ENCODE measurements at regions not wholly inside any gene's neighbourhood (a gene's known extent, or its start where the extent isn't known, plus 50 kb on each side); places are given as distances from the start of the nearest gene placed in this dataset.

DNA sequence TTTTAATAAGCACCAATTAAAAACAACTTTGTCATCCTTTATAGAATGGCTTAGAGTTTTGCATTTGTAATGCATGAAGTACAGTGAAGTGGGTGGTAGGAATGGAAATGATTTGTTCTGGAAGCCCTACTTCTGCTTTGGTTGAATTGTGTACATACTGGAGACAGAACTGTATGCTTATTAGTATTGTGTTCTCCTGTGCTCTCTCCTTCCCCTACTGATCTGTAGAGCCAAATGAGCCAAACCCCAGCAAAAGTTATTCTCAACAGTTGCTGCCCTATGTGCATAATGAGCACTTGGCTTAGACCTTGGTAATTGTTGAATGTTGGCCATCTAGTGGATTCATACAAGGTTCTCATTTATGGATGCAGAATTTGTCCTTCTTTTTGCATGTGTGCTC, 916.1 kb downstream of the GALC start:
- DNase-seq (ENCODE audit: low read depth), result no peak
- TF ChIP-seq, protein P1, sequence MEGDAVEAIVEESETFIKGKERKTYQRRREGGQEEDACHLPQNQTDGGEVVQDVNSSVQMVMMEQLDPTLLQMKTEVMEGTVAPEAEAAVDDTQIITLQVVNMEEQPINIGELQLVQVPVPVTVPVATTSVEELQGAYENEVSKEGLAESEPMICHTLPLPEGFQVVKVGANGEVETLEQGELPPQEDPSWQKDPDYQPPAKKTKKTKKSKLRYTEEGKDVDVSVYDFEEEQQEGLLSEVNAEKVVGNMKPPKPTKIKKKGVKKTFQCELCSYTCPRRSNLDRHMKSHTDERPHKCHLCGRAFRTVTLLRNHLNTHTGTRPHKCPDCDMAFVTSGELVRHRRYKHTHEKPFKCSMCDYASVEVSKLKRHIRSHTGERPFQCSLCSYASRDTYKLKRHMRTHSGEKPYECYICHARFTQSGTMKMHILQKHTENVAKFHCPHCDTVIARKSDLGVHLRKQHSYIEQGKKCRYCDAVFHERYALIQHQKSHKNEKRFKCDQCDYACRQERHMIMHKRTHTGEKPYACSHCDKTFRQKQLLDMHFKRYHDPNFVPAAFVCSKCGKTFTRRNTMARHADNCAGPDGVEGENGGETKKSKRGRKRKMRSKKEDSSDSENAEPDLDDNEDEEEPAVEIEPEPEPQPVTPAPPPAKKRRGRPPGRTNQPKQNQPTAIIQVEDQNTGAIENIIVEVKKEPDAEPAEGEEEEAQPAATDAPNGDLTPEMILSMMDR (IDR thresholded peaks at IDR 0.05; ENCODE audit: control insufficient read depth, extremely low read depth, insufficient read depth), result no peak
- H3K4me3 ChIP-seq (ENCODE audit: low read depth, low read length), result no peak overlapping the region

DNA sequence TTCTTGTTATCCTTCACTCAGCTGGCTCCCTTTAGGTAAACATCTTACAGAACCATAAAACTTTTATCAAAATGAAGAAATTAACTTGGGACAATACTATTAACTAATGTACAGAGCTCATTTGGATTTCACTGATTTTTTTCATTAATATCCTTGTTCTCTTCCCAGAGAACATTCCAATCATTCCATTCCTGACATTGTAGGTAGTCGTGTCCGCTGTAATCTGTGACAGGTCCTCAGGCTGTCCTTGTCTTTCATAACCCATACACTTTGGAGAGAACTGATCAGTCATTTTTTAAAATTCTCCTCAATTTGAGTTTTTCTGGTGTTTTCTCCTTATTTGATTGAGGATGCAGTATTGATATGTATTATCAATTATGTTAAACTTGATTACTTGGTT, 916.8 kb downstream of the GALC start:
- no peak overlapping the region for H3K4me3 ChIP-seq (ENCODE audit: low read depth, low read length)
- no peak for DNase-seq (ENCODE audit: low read depth)
- TF ChIP-seq, protein P1 (IDR thresholded peaks at IDR 0.05; ENCODE audit: control insufficient read depth, extremely low read depth, insufficient read depth), result no peak

DNA sequence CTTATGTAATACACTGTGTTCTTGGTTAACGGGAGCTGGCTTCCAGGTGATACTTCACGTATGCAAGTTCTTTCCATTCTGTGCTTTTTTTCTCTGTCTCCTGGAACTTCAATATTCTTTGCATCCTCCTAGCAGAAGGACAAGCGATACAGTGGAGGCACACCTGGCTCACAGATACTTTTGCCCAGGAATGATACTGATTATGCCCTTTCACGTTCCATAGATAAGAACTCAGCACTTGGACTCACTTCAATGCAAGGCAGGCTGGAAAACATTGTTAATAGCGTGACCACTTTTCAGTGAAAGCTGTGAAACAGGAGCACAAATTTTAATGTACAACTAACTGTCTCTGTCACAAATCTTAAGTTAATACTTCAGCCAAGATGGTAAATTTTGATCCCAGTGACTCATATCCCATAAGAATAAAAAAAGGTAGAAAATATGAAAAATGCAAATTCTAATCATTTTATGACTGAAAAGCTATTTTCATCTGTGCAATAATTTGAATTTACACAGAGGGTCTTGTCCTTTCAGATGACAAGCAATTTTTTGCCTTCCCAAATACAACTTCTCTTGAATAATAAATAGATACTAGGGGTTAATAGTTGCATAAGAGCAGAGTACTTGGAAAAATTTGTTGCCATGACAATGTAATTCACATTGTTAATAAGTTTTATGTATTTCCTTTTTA, 919.0 kb downstream of the GALC start:
- H3K4me3 ChIP-seq (ENCODE audit: low read depth, low read length), result no peak overlapping the region
- TF ChIP-seq, protein P1 (IDR thresholded peaks at IDR 0.05; ENCODE audit: control insufficient read depth, extremely low read depth, insufficient read depth), result no peak
- DNase-seq (ENCODE audit: low read depth), result no peak

DNA sequence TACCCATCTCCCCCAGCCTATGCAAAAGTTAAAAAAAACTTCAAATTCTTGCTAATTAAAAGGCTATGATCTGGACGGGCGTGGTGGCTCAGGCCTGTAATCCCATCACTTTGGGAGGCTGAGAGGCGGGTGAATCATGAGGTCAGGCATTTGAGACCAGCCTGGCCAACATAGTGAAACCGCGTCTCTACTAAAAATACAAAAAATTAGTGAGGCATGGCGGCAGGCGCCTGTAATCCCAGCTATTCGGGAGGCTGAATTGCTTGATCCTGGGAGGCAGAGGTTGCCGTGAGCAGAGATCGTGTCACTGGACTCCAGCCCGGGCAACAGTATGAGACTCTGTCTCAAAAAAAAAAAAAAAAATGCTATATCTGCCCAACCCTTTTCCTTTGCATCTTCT, 925.4 kb downstream of the GALC start:
- H3K4me3 ChIP-seq (ENCODE audit: low read depth, low read length), result no peak overlapping the region
- DNase-seq (ENCODE audit: low read depth), result no peak
- TF ChIP-seq, protein P1 (IDR thresholded peaks at IDR 0.05; ENCODE audit: control insufficient read depth, extremely low read depth, insufficient read depth), result no peak

DNA sequence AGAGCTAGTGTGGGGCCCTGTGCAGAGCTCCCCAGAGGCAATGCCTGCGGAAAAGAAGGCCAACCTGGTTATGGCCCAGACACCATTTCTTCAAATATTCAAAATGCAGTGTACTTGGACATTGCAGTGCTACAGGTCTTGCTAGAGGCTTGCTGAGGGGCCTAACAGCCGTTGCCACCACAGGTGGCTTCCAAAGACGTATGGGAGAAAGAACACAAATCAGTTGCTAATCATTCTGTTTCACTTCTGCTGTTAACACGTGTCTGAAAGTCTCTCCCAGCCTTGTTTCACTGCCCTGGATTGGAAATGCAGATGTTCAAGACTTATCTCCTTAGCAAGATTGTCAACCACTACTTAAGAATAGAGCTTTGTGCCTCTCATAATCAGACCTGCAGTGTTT, 925.9 kb downstream of the GALC start:
- DNase-seq (ENCODE audit: low read depth), result no peak
- TF ChIP-seq, protein P1 (IDR thresholded peaks at IDR 0.05; ENCODE audit: control insufficient read depth, extremely low read depth, insufficient read depth), result no peak
- H3K4me3 ChIP-seq (ENCODE audit: low read depth, low read length), result no peak overlapping the region

DNA sequence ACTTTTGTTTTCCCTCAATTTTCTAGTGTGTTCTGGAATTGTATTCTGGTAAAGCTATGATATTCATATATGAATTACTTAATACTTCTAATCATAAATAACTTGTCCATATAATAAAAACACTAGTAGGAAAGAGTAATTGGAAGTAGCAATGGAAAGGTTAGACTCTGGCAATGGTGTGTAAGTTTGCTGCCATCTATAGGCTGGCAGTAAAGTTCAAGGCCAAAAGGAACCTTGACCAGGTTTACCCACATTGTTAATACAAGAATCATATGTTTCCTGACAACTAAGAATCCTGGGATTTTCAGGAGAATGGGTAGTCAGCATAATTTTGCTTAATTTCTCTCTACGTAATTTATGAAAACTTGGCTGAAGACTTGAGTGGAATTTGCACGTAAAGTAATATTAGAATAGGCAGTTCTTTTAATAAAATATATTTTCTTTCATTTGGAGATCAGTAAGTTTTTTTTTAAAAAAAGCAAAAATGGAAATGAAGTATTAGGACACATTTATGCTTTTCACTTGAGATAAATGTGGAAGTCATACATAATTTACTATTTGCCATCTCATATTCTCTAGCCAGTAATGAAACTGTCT, 926.7 kb downstream of the GALC start:
- DNase-seq (ENCODE audit: low read depth), result no peak
- H3K4me3 ChIP-seq (ENCODE audit: low read depth, low read length), result no peak overlapping the region
- TF ChIP-seq, protein P1 (IDR thresholded peaks at IDR 0.05; ENCODE audit: control insufficient read depth, extremely low read depth, insufficient read depth), result peak; percentile 72

DNA sequence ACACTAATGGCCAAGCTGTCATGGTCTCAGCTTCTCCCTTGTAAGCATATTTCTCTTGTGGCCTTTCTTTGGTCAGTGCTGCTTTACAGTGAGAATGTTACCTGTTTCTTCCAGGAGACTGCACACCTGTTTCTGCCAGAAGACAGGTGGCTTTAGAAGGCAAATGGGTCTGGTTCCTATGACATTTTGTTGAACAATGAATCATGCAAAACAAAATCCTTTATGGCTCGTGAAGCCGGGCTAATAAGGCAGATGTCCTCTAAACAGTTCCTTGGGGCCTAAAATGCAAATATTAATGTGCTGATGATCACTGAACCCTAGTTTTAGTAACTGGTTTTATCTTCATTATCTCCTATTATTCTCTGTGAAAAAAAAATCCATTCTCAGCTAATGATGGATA, 927.6 kb downstream of the GALC start:
- H3K4me3 ChIP-seq (ENCODE audit: low read depth, low read length), result no peak overlapping the region
- TF ChIP-seq, protein P1 (IDR thresholded peaks at IDR 0.05; ENCODE audit: control insufficient read depth, extremely low read depth, insufficient read depth), result no peak
- no peak for DNase-seq (ENCODE audit: low read depth)
